SU-DHL-6 (cell line): ENCODE measurements at regions not wholly inside any gene's neighbourhood (a gene's known extent, or its start where the extent isn't known, plus 50 kb on each side); places are given as distances from the start of the nearest gene placed in this dataset.

Experiments used
- EZH2phosphoT487 ChIP-seq: fragments of 200-600 bp; sonication (generic), shearing (Covaris generic); conservative IDR thresholded peaks from 2 replicates; pipeline ENCODE4 v1.6.1; 2018; ENCODE audit warnings: mild to moderate bottlenecking, antibody characterized with exemption, low read length, moderate library complexity, mixed read lengths
- TF ChIP-seq, protein P1 (sequence below): fragments of 200-600 bp; sonication (generic); IDR thresholded peaks from one replicate; pipeline ENCODE4 v1.5.1; 2017; ENCODE audit warnings: antibody characterized with exemption, mild to moderate bottlenecking, low read length, moderate library complexity; ENCODE audit not compliant: insufficient read depth, poor library complexity, severe bottlenecking

DNA sequence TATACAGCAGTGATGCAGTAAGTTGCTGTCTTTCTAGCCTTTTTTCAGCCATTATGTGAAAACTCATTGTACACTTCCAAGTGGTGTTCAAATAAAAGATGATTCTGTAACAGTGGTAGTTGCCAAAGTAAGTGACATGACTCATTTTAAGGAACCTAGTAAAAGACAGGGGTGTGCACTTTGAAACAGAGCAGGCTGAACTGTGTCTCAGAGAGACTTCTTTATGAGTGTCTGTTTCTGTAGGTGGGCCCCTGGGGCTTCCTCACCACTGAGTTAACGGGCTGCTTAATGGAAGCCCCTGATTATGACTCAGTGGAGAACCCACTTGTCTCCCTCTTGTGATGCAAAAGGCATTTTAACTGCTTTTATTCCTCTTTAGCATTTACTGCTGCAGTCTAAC is 147.3 kb downstream of the PCTP start:
- TF ChIP-seq, protein P1, sequence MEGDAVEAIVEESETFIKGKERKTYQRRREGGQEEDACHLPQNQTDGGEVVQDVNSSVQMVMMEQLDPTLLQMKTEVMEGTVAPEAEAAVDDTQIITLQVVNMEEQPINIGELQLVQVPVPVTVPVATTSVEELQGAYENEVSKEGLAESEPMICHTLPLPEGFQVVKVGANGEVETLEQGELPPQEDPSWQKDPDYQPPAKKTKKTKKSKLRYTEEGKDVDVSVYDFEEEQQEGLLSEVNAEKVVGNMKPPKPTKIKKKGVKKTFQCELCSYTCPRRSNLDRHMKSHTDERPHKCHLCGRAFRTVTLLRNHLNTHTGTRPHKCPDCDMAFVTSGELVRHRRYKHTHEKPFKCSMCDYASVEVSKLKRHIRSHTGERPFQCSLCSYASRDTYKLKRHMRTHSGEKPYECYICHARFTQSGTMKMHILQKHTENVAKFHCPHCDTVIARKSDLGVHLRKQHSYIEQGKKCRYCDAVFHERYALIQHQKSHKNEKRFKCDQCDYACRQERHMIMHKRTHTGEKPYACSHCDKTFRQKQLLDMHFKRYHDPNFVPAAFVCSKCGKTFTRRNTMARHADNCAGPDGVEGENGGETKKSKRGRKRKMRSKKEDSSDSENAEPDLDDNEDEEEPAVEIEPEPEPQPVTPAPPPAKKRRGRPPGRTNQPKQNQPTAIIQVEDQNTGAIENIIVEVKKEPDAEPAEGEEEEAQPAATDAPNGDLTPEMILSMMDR, result no peak
- TF ChIP-seq EZH2phosphoT487, result no peak
